Parathyroid adenoma (tissue), 2 donors: ENCODE measurements at regions not wholly inside any gene's neighbourhood (a gene's known extent, or its start where the extent isn't known, plus 50 kb on each side); places are given as distances from the start of the nearest gene placed in this dataset.
A peak's percentile ranks its signal among the peaks of the same experiment; 100 is the strongest.

Experiments used
- H2AFZ ChIP-seq: fragments of 300-600 bp; sonication (generic); one replicate; pipeline ENCODE4 v1.7.0; 2017; ENCODE audit warnings: antibody characterized with exemption, mild to moderate bottlenecking
- H3K27ac ChIP-seq: fragments of 300-600 bp; sonication (generic); one replicate; pipeline ENCODE4 v1.7.0; 2017
- H3K27me3 ChIP-seq: fragments of 300-600 bp; sonication (generic); one replicate; pipeline ENCODE4 v1.7.0; 2017; ENCODE audit warnings: low read length; ENCODE audit not compliant: control insufficient read depth, insufficient read depth
- H3K36me3 ChIP-seq: fragments of 300-600 bp; sonication (generic); one replicate; pipeline ENCODE4 v1.7.0; 2017; ENCODE audit warnings: low read length; ENCODE audit not compliant: control insufficient read depth, insufficient read depth
- H3K4me1 ChIP-seq: fragments of 300-600 bp; sonication (generic); one replicate; pipeline ENCODE4 v1.7.0; 2017; ENCODE audit warnings: control low read depth
- H3K4me2 ChIP-seq: fragments of 300-600 bp; sonication (generic); one replicate; pipeline ENCODE4 v1.7.0; 2017; ENCODE audit warnings: low read length
- H3K4me3 ChIP-seq: fragments of 300-600 bp; sonication (generic); one replicate; pipeline ENCODE4 v1.7.0; 2017; ENCODE audit warnings: low read depth, low read length
- H3K79me2 ChIP-seq: fragments of 300-600 bp; sonication (generic); one replicate; pipeline ENCODE4 v1.7.0; 2017; ENCODE audit warnings: control low read depth
- H3K9ac ChIP-seq: fragments of 300-600 bp; sonication (generic); one replicate; pipeline ENCODE4 v1.7.0; 2017; ENCODE audit warnings: mild to moderate bottlenecking
- H3K9me3 ChIP-seq: fragments of 300-600 bp; sonication (generic); one replicate; pipeline ENCODE4 v1.7.0; 2017; ENCODE audit warnings: low read length; ENCODE audit not compliant: control insufficient read depth
- TF ChIP-seq, protein P1 (sequence below): fragments of 300-600 bp; sonication (generic); IDR thresholded peaks from one replicate; pipeline ENCODE4 v1.7.0; 2017; ENCODE audit warnings: antibody characterized with exemption, mild to moderate bottlenecking
- donor health status: primary hyperparathyroidism.

DNA sequence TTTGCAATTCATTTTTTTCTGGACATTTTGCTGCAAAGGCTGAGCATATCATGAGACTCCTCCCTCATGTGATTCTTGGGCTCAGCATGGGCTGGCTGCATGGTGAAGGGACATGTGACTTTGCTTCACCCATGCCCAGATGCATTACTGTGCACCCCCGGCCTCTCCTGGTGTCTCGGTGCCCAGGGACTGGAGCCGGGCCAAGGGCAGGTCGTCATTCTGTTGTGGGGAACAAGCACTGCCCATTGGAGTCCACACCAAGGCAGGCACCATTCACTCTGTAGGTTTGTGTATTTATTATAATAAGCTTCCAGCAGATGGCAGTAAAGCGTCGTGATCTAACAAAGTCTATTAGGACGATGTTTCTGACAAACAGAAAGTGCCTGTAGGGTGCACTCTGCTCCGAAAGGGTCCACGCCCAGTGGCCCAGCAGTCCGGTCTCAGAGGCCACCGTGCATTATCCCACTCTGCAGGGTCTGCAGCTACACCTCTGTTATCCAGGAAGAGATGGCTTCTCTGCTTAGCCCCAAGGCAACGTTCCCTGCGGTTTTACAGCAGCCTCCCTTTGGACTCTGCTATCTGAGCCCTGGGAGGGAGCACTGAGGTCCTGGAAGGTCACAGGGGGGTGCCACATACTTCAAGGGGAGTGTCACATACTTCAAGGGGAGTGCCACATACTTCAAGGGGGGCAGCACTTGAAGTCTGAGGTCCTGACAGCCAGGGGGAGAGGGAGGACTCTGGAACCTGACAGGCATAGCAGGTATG, 219.6 kb downstream of the TSN start:
- Histone ChIP-seq H3K4me2 (peak overlapping the region; percentile 66), H3K36me3 (no peaks in the 10 kb centered on the region), H3K4me1 (no peaks in the 10 kb centered on the region), H3K9ac (no peak overlapping the region), H3K27ac (no peak overlapping the region), H3K4me3 (peak overlapping the region; percentile 39), H3K79me2 (no peaks in the 10 kb centered on the region), H3K27me3 (no peaks in the 10 kb centered on the region), H3K9me3 (no peaks in the 10 kb centered on the region), H2AFZ (peak overlapping the region; percentile 78)
- TF ChIP-seq, protein P1, sequence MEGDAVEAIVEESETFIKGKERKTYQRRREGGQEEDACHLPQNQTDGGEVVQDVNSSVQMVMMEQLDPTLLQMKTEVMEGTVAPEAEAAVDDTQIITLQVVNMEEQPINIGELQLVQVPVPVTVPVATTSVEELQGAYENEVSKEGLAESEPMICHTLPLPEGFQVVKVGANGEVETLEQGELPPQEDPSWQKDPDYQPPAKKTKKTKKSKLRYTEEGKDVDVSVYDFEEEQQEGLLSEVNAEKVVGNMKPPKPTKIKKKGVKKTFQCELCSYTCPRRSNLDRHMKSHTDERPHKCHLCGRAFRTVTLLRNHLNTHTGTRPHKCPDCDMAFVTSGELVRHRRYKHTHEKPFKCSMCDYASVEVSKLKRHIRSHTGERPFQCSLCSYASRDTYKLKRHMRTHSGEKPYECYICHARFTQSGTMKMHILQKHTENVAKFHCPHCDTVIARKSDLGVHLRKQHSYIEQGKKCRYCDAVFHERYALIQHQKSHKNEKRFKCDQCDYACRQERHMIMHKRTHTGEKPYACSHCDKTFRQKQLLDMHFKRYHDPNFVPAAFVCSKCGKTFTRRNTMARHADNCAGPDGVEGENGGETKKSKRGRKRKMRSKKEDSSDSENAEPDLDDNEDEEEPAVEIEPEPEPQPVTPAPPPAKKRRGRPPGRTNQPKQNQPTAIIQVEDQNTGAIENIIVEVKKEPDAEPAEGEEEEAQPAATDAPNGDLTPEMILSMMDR, result peak; percentile 62

DNA sequence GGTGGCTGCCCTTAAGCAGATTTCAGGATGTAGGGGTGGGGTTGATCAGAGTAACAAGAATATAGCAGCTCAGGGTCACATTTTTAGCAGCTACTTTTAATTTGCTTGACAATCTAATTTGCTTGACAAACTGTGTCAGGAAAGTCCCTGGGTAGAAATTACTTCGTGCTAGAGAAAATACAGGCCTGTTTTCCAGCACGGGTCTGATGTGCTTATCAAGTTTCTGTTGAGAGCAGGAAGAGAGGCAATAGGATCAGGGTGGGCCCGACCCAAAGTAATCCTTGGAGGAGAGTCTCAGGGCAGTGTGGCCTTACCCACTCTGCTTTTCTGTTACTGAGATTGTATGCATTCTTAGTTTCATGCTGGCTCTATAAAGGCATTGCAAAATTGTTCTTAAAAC, 221.5 kb downstream of the TSN start:
- no peaks in the 10 kb centered on the region for H3K4me1 ChIP-seq
- H3K36me3 ChIP-seq, result no peaks in the 10 kb centered on the region
- no peaks in the 10 kb centered on the region for H3K9me3 ChIP-seq
- H2AFZ ChIP-seq, result peak overlapping the region; percentile 23
- H3K4me2 ChIP-seq, result no peak overlapping the region
- H3K27ac ChIP-seq, result no peak overlapping the region
- H3K9ac ChIP-seq, result no peak overlapping the region
- H3K4me3 ChIP-seq, result no peak overlapping the region
- TF ChIP-seq, protein P1, result no peak
- no peaks in the 10 kb centered on the region for H3K79me2 ChIP-seq
- H3K27me3 ChIP-seq, result no peaks in the 10 kb centered on the region

DNA sequence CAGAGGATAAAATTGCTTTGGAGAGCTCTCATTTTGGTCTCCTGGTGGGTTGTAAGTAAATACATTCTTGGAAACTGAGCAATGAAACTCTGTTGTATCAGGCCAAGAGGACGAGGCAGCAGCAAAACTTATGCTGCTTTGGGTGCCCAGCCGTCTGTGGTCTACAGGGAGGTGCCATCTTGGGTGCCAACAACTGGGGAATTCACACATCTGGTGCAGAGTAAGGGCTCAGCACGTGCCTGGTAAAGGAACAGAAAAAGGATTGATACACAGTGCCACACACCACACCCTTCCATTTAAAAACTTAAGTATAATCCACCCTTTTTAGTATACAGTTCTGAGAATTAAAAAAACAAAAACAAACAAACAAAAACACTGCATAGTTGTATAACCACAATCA, 221.9 kb downstream of the TSN start:
- H3K4me3 ChIP-seq, result no peak overlapping the region
- H3K9ac ChIP-seq, result no peak overlapping the region
- no peaks in the 10 kb centered on the region for H3K79me2 ChIP-seq

DNA sequence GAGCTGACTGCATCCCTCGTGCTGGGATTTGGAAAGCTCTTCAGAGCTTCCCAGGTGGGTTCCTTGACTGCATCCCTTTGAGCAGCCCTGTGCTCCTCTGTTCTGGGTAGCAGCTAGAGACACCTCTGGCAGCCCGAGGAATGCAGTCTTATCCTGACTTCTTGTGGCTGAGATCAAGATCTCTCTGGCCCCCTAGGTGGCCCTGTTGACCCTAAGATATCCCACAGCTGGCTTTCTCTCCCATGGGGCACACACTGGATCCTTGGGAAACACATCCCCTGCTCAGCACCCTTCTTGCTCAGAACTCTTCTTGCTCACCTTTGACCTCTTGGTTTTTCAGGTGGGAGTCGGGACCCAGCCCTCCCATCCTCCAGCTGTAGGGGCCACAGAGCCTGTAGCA, 237.2 kb downstream of the TSN start:
- no peak overlapping the region for H2AFZ ChIP-seq
- H3K4me1 ChIP-seq, result no peaks in the 10 kb centered on the region
- no peak overlapping the region for H3K9ac ChIP-seq

More for the DNA sequence above, 221.9 kb downstream of the TSN start:
- no peaks in the 10 kb centered on the region for H3K9me3 ChIP-seq
- no peaks in the 10 kb centered on the region for H3K27me3 ChIP-seq
- no peaks in the 10 kb centered on the region for H3K4me1 ChIP-seq
- H3K27ac ChIP-seq, result no peak overlapping the region
- peak overlapping the region; percentile 23 for H2AFZ ChIP-seq
- no peak overlapping the region for H3K4me2 ChIP-seq
- H3K36me3 ChIP-seq, result no peaks in the 10 kb centered on the region
- TF ChIP-seq, protein P1, result no peak

More for the DNA sequence above, 237.2 kb downstream of the TSN start:
- TF ChIP-seq, protein P1, result no peak
- H3K79me2 ChIP-seq, result no peaks in the 10 kb centered on the region
- no peaks in the 10 kb centered on the region for H3K27me3 ChIP-seq
- no peak overlapping the region for H3K4me2 ChIP-seq
- H3K9me3 ChIP-seq, result no peaks in the 10 kb centered on the region
- H3K27ac ChIP-seq, result no peak overlapping the region
- H3K36me3 ChIP-seq, result no peaks in the 10 kb centered on the region
- no peak overlapping the region for H3K4me3 ChIP-seq
